ENCODE measurements at regions not wholly inside any gene's neighbourhood (a gene's known extent, or its start where the extent isn't known, plus 50 kb on each side); places are given as distances from the start of the nearest gene placed in this dataset.

GRCh38 chrX:82721891-82722290 lies 786.2 kb upstream of the POU3F4 start:
- no peak for TF ChIP-seq CTCF (conservative IDR thresholded peaks at IDR 0.05 in 1 of 2, IDR thresholded peaks at IDR 0.05 in 1 of 2; ENCODE audit: extremely low read depth in 1 of 2, insufficient read depth in 1 of 2, low read depth in 1 of 2, low read length in 2 of 2)
- TF ChIP-seq EZH2 (IDR thresholded peaks at IDR 0.05; ENCODE audit: borderline replicate concordance, low read length): no peak
